GM08714 (cell line): ENCODE measurements at regions not wholly inside any gene's neighbourhood (a gene's known extent, or its start where the extent isn't known, plus 50 kb on each side); places are given as distances from the start of the nearest gene placed in this dataset.

Experiments used
- H3K4me3 ChIP-seq: fragments of 200-500 bp; sonication (Bioruptor generic); 2 replicates; pipeline ENCODE4 v1.5.1; 2014; ENCODE audit warnings: mild to moderate bottlenecking, low read length, inconsistent platforms
- ZNF274 ChIP-seq: IDR thresholded peaks from 2 replicates; pipeline ENCODE4 v1.6.1; 2012; ENCODE audit warnings: mild to moderate bottlenecking, low read depth, low read length

DNA sequence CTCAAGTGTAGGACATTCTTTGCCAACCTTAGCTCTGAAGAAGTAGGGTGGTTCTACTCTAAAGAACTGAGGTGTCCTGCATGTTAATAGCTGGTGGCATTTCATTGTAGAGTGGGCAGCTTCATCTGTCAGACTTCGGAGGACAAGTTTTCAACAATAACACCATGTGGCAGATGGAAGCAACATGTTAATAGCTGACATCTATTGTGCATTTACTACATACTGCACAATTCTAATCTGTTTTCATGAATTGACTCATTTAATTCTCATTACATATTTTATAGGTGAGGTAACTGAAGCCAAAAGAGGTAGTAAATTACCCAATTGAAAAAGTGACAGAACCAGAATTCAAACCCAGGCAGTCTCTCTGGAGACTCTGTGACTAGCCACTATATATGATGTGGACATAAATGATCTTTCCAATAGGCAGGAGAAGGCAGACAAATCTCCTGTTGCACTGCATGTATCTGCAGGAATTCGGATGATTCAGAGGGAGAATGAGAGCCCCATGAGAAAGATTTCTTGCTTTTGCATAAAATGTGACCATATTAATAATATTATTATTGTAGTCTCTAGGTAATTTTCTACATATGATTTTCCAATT lies 137.2 kb upstream of the E2F7 start:
- no peak overlapping the region for H3K4me3 ChIP-seq
- no peak for TF ChIP-seq ZNF274

DNA sequence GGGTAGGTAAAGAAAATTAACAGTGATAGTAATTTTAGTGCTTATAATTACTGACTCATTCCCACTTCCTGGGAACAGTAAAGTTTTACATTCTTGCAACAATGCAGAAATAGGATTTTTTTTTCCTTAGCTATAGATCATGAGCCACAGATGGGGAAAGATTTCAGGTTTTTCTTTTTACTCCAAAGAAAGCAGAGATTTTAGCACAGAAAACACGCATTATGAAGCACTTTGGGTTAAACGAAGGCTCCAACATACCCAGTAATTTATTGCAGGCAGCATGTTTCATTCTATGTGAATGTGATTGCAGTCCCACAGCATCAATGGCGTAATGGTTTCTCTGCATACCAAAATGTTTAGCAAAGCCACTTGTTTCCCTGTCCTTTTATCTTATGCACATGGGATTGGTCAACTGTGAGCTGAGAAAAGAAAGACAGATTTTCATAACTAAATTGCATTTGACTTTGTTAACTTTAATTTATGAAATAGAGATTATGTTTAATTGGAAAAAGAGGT lies 124.6 kb upstream of the E2F7 start:
- no peak for TF ChIP-seq ZNF274
- no peak overlapping the region for H3K4me3 ChIP-seq

DNA sequence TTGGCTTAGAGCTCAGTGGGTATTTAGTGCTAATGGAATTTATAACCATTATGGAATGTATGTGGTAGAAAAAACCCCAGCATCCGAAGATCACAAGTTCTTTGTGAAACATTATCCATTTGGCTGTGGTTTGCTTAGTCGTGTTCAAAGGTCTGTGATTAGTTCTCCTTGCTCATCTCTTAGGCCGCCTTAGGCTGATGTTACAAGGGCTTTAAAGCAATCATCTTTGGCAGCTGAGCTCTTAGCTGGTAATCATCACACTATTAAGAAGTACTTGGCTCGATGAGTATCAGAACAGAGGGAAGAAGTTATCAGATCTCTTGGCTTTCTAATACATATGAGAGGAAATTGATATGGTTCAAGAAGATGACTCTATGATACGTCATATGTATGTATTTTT lies 124.1 kb upstream of the E2F7 start:
- H3K4me3 ChIP-seq = no peak overlapping the region
- TF ChIP-seq ZNF274 = no peak

DNA sequence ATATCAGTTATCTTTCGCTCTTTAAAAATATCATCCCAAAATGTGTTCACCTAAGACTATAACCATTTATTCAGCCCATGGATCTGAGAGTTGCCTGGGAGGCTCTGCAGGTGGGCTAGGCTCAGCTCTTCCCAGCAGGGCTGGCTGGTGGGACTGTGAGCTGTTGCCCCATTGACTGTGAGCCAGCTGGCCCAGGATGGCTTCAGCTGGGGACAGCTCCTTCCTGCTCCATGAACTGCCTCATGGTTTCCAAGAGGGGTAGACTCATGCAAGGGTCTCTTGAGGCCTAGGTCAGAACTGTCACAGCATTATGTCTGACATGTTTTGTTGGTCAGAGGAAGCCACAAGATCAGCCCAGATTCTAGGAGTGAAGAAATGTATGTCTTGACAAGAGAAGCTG lies 114.1 kb upstream of the E2F7 start:
- TF ChIP-seq ZNF274 = no peak
- no peak overlapping the region for H3K4me3 ChIP-seq

DNA sequence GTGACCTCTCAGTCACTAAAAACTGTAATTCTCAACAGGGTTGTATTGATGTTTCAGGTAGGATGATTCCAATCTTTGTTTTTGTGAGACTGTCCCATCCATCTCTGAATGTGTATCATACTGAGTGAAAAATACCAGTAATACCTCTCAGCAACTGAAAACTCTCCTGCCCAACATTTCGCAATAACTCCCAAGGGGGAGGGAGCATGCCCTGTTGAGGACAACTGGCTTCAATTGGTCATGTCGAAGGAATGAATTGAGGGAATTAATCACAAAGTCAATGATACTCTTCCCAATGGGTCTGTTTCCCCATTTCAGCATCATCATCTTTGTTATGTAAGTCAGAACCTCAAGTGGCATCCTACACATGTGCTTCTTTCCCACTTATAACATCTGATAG lies 102.4 kb upstream of the E2F7 start:
- no peak for TF ChIP-seq ZNF274
- H3K4me3 ChIP-seq = no peak overlapping the region

DNA sequence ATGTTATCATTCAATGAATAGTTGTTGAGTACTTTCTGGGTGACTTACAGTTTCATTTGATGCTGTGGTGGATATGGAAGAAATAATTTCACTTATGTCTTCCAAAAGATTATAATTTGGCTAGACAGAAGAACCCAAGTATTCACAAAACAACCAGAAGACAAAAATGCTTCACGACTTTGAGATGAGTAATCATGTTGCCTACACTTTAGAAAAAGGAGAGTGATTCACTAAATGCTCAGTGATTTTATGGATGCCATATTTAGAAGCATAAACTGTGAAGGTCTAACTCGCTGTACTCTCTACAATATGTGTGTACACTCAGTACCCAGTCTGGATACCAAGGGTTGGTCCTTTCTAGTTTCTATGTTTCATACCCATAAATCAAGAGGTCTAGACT lies 101.3 kb upstream of the E2F7 start:
- no peak for TF ChIP-seq ZNF274
- no peak overlapping the region for H3K4me3 ChIP-seq

DNA sequence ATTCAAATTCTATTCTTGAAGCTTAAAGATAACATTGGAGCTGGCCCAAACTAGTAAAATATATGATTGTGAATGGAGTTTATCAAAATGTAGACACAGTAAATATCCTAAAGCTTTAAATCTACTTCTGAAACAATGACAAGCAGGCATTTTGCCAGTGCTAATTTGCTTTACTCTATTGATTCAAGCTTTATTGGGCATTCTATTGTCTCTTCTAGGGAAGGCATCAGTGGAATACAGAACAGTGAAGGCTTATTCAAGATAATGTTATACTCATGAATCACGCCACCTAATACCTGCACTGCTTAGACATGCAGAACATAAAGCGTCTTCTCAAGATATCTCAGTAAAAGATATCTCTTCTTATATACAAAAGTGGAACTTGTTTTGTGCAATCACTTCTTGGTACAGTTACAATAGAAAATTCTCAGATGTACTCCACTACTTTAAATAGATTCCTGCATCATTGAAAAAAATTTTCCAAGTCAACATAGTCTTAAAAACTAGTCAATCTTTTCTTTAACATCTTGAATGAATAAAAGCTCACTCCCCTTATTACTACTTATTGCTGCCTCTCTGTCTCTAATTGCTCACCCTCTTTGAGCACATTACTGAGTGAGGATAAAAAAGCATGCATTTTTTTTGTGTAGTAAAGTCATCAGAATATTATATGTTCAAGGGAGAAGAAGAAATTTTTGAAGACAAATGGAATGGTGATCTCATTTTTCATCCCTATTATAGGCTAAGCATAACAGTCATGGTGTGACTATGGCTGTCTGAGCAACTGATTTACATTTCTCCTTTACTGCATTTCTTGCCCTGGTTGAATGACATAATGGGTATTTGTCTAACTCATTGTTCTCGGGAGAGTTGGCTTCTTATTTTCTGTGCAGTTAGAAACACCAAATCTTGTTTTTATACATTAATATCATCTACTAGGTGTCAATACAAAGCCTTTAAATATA lies 98.0 kb upstream of the E2F7 start:
- H3K4me3 ChIP-seq = no peak overlapping the region
- no peak for TF ChIP-seq ZNF274

DNA sequence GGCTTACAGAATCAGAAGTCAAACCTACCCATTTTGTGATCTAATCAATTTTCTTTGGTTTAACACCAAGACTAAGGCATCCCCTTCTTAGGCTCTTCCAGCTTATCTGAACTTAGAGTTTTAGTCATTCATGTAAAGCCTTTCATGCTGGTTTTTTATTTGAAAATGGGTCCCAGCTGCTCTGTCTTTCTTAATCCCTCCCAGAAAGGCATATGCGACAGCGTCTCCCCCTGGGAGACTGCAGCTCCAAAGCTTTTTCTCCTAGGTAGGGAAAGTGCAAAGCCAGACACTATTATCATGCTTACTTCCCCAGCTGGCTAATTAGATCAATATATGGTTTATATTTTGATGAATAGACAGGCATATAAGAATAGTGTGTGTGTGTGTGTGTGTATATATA lies 96.6 kb upstream of the E2F7 start:
- H3K4me3 ChIP-seq = no peak overlapping the region
- no peak for TF ChIP-seq ZNF274

DNA sequence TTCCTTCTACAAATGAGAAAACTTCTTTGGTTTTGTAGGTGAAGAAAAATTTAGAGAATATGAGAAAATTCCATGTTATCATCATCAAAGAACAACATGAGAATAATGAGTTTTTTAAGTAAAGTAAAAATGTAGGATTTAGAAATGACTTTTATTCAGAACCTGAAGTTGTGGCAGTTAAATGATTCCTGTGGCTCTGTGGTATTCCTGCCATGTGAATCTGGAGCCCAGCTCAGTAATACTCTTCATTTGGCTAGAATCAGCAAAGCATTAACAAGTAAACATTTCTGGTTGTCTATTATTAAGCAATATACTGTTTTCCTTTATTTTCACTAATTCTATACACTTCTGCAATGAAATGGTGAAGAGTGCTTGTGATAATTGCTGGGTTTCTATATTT lies 95.6 kb upstream of the E2F7 start:
- no peak for TF ChIP-seq ZNF274
- H3K4me3 ChIP-seq = no peak overlapping the region

DNA sequence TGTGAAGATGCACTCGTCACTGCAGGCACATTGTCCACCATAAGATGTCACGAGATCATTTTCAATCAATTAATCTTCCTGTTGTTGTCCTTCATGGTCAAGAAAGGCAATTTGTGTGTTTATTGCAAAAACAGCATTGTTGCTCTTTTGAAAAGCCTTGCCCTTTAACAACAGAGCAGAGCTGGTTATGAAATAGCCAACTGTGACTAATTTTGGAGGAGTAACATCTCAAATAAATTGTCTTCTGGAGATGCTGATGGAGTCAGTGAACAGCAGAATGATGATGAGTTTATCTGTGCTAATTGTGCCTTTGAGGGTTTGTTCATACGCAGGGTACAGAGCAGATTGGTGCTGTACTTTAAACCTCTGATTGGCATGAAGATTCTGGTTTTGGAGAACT lies 88.3 kb upstream of the E2F7 start:
- no peak overlapping the region for H3K4me3 ChIP-seq
- TF ChIP-seq ZNF274 = no peak

DNA sequence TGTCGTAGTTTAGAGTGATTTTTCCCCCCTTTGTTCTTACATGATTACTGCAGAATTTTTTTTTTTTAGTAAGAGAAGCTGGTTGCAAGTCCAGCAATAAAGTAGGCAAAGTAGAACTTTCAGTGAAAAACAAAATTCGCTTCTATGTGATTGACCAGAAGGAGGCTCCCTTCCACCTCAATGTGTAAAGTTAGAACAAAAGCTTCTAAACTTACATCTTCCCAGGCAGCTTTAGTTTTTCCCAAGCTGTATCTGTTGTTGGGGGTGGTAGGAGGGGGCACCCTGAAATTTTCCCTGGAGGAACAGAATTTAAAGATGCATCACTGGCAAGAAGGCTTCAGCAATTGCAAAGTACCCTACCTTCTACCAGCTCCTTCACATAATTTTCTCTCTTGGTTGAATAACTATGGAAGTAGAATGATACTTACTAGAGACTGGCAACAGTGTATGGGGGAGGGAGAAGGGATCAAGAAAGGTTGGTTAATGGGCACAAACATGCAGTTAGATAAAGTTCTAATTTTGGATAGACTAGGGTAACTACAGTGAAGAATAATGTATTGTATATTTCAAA lies 87.3 kb upstream of the E2F7 start:
- no peak for TF ChIP-seq ZNF274

DNA sequence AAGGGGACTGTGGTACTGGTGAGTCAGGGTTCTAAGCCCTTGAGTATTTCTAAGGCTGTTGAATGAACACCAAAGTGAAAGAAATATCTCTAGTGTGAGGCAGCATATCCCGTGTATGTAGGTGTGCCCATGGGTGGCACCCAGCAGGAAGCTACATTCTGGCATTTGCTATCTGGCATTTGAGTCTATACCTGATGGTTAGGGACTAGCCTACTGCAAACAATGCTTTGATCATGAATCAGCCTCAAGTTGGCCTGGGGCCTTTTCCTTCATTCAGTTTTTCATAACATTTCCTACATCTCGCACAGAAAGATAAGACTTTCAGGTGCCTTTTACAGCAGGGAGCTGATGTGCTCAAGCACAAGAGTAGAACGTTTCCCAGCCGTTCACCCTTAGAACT lies 85.7 kb upstream of the E2F7 start:
- H3K4me3 ChIP-seq = no peak overlapping the region
- TF ChIP-seq ZNF274 = no peak

More for the DNA sequence above, 87.3 kb upstream of the E2F7 start:
- no peak overlapping the region for H3K4me3 ChIP-seq

DNA sequence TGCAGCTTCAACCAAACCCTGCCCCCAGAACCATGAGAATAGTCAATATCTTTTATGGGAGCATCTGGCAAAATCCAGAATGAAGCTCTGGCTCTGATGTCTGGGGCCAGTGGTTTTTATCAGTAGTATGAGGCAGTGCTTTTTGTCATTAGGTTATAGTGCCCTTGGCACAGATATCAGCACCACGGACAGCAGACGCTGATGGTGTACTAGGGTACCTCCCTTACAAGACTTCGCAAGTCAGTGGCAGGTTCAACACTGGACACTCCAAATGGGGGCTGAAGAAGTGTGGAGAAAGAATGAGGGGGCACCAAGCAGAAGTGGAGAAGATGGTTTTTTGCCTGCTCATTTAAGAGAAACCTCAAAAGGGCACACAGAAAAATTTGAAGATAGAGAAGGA lies 68.2 kb upstream of the E2F7 start:
- no peak overlapping the region for H3K4me3 ChIP-seq
- TF ChIP-seq ZNF274 = no peak

DNA sequence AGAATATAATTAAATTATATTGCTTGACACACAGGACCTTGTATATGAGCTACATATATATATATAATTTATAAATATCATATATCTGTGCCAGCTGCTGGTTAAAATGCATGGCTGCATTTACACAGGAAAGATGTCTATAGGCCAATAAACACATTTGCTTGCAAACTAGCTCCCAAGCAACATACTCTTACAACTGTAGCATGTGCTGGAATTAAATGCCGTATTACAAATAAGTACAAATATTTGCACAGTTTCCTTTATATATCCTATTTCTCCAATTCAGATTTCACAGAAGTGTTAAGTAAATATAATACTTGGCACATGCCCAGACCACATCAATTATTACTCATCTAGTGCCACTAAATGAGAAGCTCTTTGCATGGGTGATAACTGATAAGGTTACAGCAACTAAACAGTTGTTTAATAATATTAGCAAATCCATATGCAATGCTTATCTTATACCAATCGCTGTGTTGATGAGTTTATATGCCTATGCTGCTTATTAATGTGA lies 66.7 kb upstream of the E2F7 start:
- no peak for TF ChIP-seq ZNF274
- no peak overlapping the region for H3K4me3 ChIP-seq

DNA sequence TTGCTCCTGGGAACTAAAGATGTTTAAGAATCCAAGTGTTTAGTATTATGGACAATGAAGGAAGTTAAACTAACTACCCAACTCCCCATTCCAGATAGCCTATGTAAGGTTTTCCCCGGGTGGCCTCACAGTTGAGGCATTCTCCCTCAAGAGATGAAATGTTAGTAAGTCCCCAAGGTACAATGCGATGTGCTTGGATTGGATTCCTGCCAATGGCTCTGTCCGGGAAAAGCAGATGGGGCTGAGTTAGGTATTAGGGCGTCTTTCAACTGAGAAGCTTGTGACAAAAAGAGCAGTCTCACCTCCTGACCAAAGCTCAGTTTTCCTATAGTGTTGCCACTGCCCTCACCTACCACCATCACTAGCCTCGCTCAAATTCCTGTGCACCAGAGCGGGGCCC lies 64.8 kb upstream of the E2F7 start:
- H3K4me3 ChIP-seq = no peak overlapping the region
- no peak for TF ChIP-seq ZNF274
